Fibroblast of lung (primary cell): ENCODE measurements at regions not wholly inside any gene's neighbourhood (a gene's known extent, or its start where the extent isn't known, plus 50 kb on each side); places are given as distances from the start of the nearest gene placed in this dataset.
A peak's percentile ranks its signal among the peaks of the same experiment; 100 is the strongest.

Experiments
- DNase-seq, 2 donors: peaks; one replicate each; pipeline versions ENCODE4 v3.0.0 to v3.0.0-alpha.2; 2010; ENCODE audit warnings: low read depth in 2 of 2
- H2AFZ ChIP-seq: 2 replicates; pipeline ENCODE4 v1.5.1; 2012; ENCODE audit warnings: low read length, control low read depth, inconsistent platforms
- H3K27ac ChIP-seq: 2 replicates; pipeline ENCODE4 v1.5.1; 2011; ENCODE audit warnings: low read length, control low read depth; ENCODE audit not compliant: insufficient read depth
- H3K27me3 ChIP-seq: 2 replicates; pipeline ENCODE4 v1.5.1; 2011; ENCODE audit warnings: mild to moderate bottlenecking, low read length; ENCODE audit not compliant: control insufficient read depth, insufficient read depth
- H3K36me3 ChIP-seq: 2 replicates; pipeline ENCODE4 v1.5.1; 2011; ENCODE audit warnings: low read length; ENCODE audit not compliant: control insufficient read depth, insufficient read depth
- H3K4me1 ChIP-seq: 2 replicates; pipeline ENCODE4 v1.5.1; 2011; ENCODE audit warnings: low read length; ENCODE audit not compliant: control insufficient read depth, insufficient read depth; ENCODE audit errors: extremely low read depth
- H3K4me2 ChIP-seq: 2 replicates; pipeline ENCODE4 v1.5.1; 2011; ENCODE audit warnings: low read length, control low read depth; ENCODE audit not compliant: insufficient read depth; ENCODE audit errors: extremely low read depth
- H3K4me3 ChIP-seq, 4 experiments: fragments of 200-600 bp in 1 of 4; sonication (generic) in 1 of 4; replicated peaks in 1 of 4; 2 replicates each; pipeline ENCODE4 v1.5.1; 2011 to 2016; ENCODE audit warnings: low read length in 4 of 4, low read depth in 3 of 4, mild to moderate bottlenecking in 3 of 4, control low read depth in 2 of 4, inconsistent platforms in 1 of 4, mixed read lengths in 1 of 4; ENCODE audit not compliant: insufficient read depth in 1 of 4; ENCODE audit errors: control extremely low read depth in 1 of 4
- H3K79me2 ChIP-seq: 2 replicates; pipeline ENCODE4 v1.5.1; 2012; ENCODE audit warnings: mild to moderate bottlenecking, low read length, inconsistent platforms; ENCODE audit not compliant: control insufficient read depth, insufficient read depth
- H3K9ac ChIP-seq: 2 replicates; pipeline ENCODE4 v1.5.1; 2011; ENCODE audit warnings: mild to moderate bottlenecking, low read length, control low read depth; ENCODE audit not compliant: insufficient read depth
- H3K9me3 ChIP-seq: 2 replicates; pipeline ENCODE4 v1.5.1; 2012; ENCODE audit warnings: low read depth, low read length; ENCODE audit not compliant: control insufficient read depth, insufficient read depth
- H4K20me1 ChIP-seq: 2 replicates; pipeline ENCODE4 v1.5.1; 2011; ENCODE audit warnings: low read length; ENCODE audit not compliant: control insufficient read depth, insufficient read depth; ENCODE audit errors: extremely low read depth
- CTCF ChIP-seq, 2 donors: IDR thresholded peaks in 1 of 2; conservative IDR thresholded peaks in 1 of 2; 1 replicate in 1 of 2; 2 replicates in 1 of 2; pipeline ENCODE4 v1.5.1; 2011 to 2012; ENCODE audit warnings: low read length in 2 of 2, control low read depth in 1 of 2, inconsistent platforms in 1 of 2, low read depth in 1 of 2, mild to moderate bottlenecking in 1 of 2
- EZH2 ChIP-seq: IDR thresholded peaks from 2 replicates; pipeline ENCODE4 v1.5.1; 2012; ENCODE audit warnings: low read length, control low read depth, mild to moderate bottlenecking; ENCODE audit errors: missing control alignments

DNA sequence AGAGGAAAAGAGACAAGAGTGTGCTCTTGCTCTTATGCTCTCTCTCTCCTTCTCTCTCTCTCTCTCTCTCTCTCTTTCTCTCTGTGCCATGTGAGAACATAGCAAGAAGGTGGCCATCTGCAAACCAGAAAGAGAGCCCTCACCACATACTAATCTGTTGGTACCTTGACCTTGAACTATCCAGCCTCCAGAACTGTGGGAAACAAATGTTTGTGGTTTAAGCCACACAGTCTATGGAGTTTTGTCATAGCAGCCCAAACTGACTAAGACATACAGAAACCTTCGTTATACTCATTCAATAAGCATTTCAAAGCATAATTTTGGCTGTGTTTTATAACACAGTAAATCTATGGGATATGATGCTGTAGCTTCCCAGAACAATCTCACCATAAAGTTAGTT lies 56.4 kb upstream of the PLPP4 start:
- no peak overlapping the region for H3K4me2 ChIP-seq
- H3K27ac ChIP-seq, result no peak overlapping the region
- H3K9ac ChIP-seq, result no peak overlapping the region
- no peaks in the 10 kb centered on the region for H4K20me1 ChIP-seq
- H3K27me3 ChIP-seq, result no peaks in the 10 kb centered on the region
- no peaks in the 10 kb centered on the region for H3K9me3 ChIP-seq
- H3K4me1 ChIP-seq, result no peaks in the 10 kb centered on the region
- H2AFZ ChIP-seq, result no peak overlapping the region
- no peak overlapping the region for H3K4me3 ChIP-seq
- H3K36me3 ChIP-seq, result no peaks in the 10 kb centered on the region
- H3K79me2 ChIP-seq, result no peaks in the 10 kb centered on the region
- peak in 1 of 2 donors; percentile 90 for DNase-seq
- no peak for TF ChIP-seq CTCF (conservative IDR thresholded peaks at IDR 0.05 in 1 of 2, IDR thresholded peaks at IDR 0.05 in 1 of 2; ENCODE audit: low read depth in 1 of 2, low read length in 2 of 2)
- TF ChIP-seq EZH2, result no peak

GRCh38 chr10:120402147-120402766 lies 54.8 kb upstream of the PLPP4 start:
- no peak overlapping the region for H2AFZ ChIP-seq
- peak in 1 of 2 donors; percentile 68 for DNase-seq
- H3K36me3 ChIP-seq, result no peaks in the 10 kb centered on the region
- H3K4me3 ChIP-seq, result no peak overlapping the region
- no peaks in the 10 kb centered on the region for H3K27me3 ChIP-seq
- no peaks in the 10 kb centered on the region for H3K9me3 ChIP-seq
- TF ChIP-seq EZH2 (no peak), CTCF (conservative IDR thresholded peaks at IDR 0.05 in 1 of 2, IDR thresholded peaks at IDR 0.05 in 1 of 2; ENCODE audit: low read depth in 1 of 2, low read length in 2 of 2) (no peak)
- no peaks in the 10 kb centered on the region for H3K4me1 ChIP-seq
- no peak overlapping the region for H3K4me2 ChIP-seq
- no peaks in the 10 kb centered on the region for H4K20me1 ChIP-seq
- no peak overlapping the region for H3K27ac ChIP-seq
- H3K79me2 ChIP-seq, result no peaks in the 10 kb centered on the region
- H3K9ac ChIP-seq, result no peak overlapping the region

DNA sequence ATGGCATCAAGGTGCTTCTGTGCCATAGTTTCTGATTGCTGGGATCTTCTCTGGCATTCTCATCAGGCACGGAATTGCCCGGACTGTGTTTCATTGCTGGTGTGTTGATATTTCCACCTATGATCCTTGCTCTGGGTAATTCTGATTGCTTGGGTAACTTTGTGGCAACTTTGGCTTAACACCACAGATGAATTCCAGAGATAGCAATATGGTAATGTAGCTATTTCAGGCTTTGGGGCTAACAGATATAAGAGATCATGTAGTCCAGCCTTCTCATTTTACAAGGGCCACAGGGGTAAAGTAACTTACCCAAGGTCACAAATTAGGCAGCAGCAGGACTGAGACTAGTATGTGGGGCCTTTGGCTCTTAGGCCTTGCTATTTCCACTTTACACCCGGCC lies 53.9 kb upstream of the PLPP4 start:
- no peak overlapping the region for H3K4me3 ChIP-seq
- H2AFZ ChIP-seq, result no peak overlapping the region
- TF ChIP-seq EZH2 (no peak), CTCF (conservative IDR thresholded peaks at IDR 0.05 in 1 of 2, IDR thresholded peaks at IDR 0.05 in 1 of 2; ENCODE audit: low read depth in 1 of 2, low read length in 2 of 2) (no peak)
- no peaks in the 10 kb centered on the region for H3K9me3 ChIP-seq
- no peak overlapping the region for H3K9ac ChIP-seq
- H3K27me3 ChIP-seq, result no peaks in the 10 kb centered on the region
- no peaks in the 10 kb centered on the region for H3K4me1 ChIP-seq
- peak in 1 of 2 donors; percentile 70 for DNase-seq
- H3K36me3 ChIP-seq, result no peaks in the 10 kb centered on the region
- no peak overlapping the region for H3K4me2 ChIP-seq
- no peak overlapping the region for H3K27ac ChIP-seq
- no peaks in the 10 kb centered on the region for H4K20me1 ChIP-seq
- H3K79me2 ChIP-seq, result no peaks in the 10 kb centered on the region
